GM10266 (cell line): ENCODE measurements at regions not wholly inside any gene's neighbourhood (a gene's known extent, or its start where the extent isn't known, plus 50 kb on each side); places are given as distances from the start of the nearest gene placed in this dataset.

Source experiments
- DNase-seq: peaks from one replicate; pipeline ENCODE4 v3.0.0; 2012; ENCODE audit errors: extremely low spot score
- CTCF ChIP-seq: IDR thresholded peaks from 2 replicates; pipeline ENCODE4 v1.5.1; 2012; ENCODE audit warnings: mild to moderate bottlenecking, low read depth; ENCODE audit not compliant: control insufficient read depth, insufficient read depth; ENCODE audit errors: missing control alignments

- TF ChIP-seq CTCF, result no peak
- no peak for DNase-seq
Observed at GRCh38 chr3:30522476-30522875, 83.9 kb upstream of the TGFBR2 start.

- DNase-seq, result no peak
- no peak for TF ChIP-seq CTCF
Observed at GRCh38 chr3:30523366-30523765, 83.0 kb upstream of the TGFBR2 start.

- TF ChIP-seq CTCF, result no peak
- no peak for DNase-seq
Observed at GRCh38 chr3:30524357-30525040, 81.9 kb upstream of the TGFBR2 start.

GRCh38 chr3:30526031-30526430, 80.4 kb upstream of the TGFBR2 start:
- no peak for DNase-seq

GRCh38 chr3:30527186-30527585, 79.2 kb upstream of the TGFBR2 start:
- no peak for TF ChIP-seq CTCF
- DNase-seq, result no peak

More at GRCh38 chr3:30526031-30526430, 80.4 kb upstream of the TGFBR2 start:
- TF ChIP-seq CTCF, result no peak

GRCh38 chr3:30527720-30528119, 78.7 kb upstream of the TGFBR2 start:
- no peak for DNase-seq

More at GRCh38 chr3:30527720-30528119, 78.7 kb upstream of the TGFBR2 start:
- TF ChIP-seq CTCF, result no peak
